HG03045 (cell line): ENCODE measurements at regions not wholly inside any gene's neighbourhood (a gene's known extent, or its start where the extent isn't known, plus 50 kb on each side); places are given as distances from the start of the nearest gene placed in this dataset.

Source experiments
- ATAC-seq: cut with Tn5 transposase; IDR thresholded peaks from one replicate; pipeline ENCODE4 v1.9.1; 2021; ENCODE audit warnings: mild to moderate bottlenecking, moderate library complexity; ENCODE audit not compliant: unreplicated experiment

DNA sequence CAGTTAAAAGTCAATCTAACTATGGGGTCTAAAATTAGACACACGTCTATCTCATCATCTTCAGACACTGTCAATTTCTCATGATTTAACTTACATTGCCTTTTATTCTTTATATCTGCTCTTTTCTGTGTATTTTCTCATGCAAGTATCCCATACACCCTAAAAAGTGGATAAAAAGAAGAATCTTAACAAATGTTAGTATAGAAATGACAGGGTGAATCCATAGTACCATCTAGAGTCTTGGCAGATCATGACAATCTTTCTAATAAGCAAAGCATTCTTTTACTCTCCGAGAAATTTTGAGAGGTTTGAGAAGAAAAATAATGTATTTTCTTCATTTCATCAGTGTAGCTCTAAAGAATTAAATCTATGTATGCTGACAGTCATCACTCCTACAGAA lies 382.7 kb downstream of the C6orf118 start:
- ATAC-seq: no peak

- ATAC-seq: no peak
These were observed 383.5 kb downstream of the C6orf118 start for GRCh38 chr6:164925681-164926530.

DNA sequence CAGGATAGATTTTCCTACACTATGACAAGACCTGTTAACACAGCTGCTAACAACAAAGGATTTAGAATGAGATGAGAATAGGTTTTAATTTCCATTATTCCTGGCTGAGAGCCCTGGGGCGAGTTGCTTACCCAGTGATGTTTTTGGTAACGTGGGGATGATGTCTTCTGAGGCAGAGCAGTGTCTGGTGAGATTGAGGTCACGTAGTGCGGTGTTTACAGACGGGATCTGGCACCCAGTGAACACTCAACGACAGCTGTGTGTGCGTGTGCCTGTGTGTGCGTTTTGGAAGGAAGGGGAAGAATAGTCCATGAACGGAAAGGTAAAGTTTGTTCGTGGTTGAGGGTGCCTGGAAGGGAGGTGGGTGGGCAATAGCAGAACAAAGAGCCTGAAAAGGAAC lies 384.7 kb downstream of the C6orf118 start:
- ATAC-seq: no peak

- ATAC-seq: no peak
These were observed 392.2 kb downstream of the C6orf118 start for GRCh38 chr6:164917211-164917610.

- ATAC-seq: no peak
These were observed 393.3 kb downstream of the C6orf118 start for GRCh38 chr6:164916087-164916486.

DNA sequence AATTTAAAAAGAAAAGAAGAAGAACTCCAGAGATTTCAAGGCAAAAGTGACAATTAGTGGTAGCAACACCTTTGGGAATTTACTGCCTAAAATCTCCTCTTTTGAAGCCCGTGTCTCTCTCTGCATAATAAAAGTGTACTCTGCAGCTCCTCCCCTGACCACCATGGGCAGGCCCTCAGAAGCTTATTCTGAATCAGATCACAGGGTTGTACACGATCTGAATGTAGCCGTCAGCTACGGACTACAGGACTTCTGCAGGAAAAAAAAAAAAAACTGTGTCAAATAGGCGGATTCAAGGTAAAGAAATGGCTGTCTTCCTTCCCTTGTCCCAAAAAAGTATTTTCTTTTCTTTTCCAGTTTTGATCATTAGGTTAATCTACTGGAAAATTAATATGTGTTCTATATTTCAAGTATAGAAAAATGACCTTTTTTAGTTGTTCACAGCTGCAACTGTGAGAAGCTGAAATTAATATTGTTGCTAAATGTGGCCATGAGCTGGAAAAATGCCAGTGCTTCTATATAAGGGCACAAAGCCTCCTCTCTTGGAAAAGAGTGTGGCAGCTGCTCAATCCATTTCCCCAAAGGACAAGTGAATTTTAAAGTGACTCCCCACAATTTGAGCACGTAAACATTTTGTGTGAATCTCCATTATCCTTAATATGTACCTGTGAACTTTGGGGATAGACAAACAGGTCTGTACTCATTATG lies 397.4 kb downstream of the C6orf118 start:
- no peak for ATAC-seq

DNA sequence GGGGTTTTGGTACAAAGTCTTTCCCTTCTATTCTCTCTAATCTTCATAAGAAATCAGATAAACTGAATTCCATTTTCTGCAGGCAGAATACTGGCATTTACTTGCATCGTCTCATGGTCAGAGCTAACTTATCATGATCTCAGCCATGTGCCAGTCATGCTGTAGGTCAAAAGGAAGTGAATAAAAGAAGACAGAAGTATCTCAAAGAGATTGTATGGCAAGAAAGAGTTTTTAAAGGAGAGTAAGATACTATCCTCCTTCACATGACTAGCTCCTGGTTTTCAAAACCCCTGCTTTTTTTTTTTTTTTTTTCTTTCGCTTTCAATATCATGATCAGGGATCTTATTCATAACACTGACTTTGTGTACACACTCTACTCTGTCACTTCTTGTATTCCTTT lies 398.3 kb downstream of the C6orf118 start:
- ATAC-seq: no peak

DNA sequence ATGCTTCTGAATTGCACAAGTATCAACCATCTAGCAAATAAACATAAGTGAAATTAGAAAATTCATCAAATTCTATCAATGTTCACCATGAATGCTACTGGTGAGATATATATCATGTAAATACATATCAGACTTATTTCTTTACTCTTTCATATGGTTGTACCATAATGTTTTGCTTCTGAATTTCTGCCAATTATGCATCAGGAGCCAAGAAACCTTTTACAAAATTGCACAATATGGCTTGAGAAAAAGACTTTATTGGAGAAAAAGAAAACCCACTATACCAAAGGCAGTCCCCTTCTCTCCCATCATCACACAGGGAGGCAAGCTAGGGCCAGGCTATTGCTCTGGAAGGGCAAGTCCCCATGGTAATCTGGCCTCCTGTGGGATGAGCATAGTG lies 402.6 kb downstream of the C6orf118 start:
- ATAC-seq: no peak

GRCh38 chr6:164905311-164905710 lies 404.1 kb downstream of the C6orf118 start:
- no peak for ATAC-seq

DNA sequence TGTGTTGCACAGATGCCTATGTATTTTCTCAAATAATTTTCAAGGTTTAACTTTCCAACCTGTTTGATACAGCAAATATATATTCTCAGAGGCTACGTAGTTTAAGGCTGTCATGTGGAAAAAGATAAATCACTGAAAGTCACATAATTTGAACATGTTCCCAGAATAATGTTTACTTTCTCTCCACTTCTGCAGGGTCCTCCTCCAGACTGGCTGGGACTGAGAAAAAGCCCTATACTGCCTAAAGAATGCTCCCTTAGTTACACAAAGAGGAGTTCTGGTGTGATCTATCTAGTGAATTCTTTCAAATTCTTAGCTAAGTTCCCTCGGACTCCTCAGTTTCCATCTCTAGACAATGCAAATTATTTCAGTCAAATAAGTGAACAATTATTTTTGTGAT lies 411.0 kb downstream of the C6orf118 start:
- ATAC-seq: no peak

- ATAC-seq: no peak
These were observed 411.7 kb downstream of the C6orf118 start for GRCh38 chr6:164897523-164898235.

DNA sequence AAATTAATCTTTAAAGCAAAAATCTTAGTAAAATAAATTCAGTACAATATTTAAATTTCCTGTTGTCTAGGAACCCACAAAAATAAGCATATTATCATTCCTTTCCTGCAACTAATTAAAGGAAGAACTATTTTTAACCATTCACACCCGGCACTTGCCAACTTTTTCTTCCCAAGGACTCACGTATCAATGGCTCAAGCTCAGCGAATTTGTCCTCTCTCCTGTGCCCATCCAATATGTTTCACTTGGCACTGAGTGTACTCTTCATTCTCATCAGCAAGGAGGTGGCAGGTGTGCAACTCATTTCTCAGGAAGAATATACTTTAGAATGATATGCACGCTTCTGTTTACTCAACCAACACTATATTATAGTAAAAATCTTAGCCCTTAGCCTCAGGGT lies 419.4 kb downstream of the C6orf118 start:
- ATAC-seq: no peak

DNA sequence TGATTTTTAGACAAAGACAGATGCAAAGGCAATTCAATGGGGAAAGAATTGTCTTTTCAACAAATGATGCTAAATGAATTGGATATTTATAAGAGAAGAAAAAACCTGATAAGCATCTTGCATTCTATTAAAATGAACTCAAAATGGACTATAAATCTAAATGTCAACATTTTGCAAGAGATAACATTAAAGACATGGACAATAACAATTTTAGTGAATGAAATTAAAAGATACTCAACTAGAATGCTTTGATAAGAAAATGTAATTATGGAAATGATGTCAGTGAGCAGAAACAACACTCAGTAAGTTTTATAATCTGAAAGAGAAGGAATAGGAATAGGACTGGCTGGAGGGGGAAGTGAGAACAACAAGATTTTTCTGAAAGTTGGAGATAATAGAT lies 421.7 kb downstream of the C6orf118 start:
- ATAC-seq: no peak

GRCh38 chr6:164882236-164882635 lies 427.2 kb downstream of the C6orf118 start:
- ATAC-seq: no peak

DNA sequence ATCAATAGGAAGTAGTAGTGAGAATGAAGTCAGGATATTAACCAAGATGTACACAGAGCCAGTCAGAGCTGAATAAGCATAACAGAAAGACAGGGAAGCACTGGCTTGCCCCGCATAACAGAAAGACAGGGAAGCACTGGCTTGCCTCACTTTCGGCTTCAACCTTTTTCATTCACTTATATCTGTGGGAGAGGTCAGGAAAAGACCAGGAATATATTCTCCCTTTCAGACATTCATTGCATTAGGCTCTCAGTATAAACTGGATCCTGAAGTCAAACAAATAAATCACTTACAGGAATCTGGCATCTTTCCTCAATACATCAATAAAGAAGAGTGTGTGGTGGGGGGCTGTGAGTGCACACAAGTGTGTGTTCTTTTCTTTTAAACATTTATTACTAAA lies 437.6 kb downstream of the C6orf118 start:
- ATAC-seq: no peak

DNA sequence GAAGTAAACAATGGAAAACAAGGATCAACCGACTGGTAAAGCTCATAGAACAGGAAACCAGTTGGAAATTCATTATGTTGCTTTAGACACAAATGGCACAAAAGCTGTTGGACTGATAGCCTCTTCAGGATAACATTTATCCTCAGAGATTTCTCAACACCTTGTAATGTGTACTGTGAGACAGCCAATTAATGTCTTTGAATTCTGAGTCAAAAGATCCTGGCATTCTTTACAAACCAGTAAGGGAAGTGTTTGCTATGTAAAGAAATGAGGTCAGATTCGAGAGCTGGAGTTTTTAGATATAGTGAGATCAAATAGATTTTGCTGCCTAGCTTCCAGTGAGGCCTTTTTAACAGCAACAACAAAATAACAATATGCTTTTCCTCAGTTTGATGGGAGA lies 439.2 kb downstream of the C6orf118 start:
- ATAC-seq: no peak

DNA sequence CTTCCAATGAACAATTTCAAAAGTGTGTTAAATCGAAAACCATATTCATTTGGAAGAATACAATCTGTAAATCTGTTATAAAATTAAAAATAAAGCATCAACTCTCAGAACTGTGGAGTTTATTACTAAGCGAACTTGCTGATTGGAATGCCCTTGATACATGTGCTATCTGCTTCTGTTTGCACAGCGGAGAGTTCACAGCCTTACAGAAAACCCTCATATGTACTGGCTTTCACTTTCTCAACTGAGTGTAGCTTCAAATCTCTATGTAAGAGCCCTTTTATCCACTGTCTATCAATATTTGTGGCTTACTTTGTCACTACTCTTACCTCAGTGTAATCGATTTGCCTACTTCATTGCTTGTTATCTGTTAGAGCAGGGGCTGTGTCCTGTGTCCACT lies 447.4 kb downstream of the C6orf118 start:
- no peak for ATAC-seq

DNA sequence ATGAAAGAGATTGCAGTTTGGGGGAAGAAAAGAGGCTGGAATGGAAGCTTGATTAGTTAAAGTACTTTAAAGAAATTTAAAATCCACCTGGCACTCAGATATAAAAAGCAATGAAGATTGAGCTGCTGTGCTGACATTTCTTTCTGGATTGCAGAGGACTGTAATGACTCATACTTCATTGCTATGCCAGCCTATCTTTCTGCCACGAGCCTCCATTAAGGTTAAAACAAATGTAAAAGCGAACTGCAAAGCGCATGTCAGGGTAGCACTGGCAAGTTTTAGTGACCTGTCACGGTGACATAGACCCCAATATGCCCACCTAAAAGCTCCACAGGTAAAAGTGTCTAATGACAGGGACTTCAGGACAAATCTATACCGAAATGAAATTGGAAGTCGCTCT lies 449.6 kb downstream of the C6orf118 start:
- ATAC-seq: no peak

DNA sequence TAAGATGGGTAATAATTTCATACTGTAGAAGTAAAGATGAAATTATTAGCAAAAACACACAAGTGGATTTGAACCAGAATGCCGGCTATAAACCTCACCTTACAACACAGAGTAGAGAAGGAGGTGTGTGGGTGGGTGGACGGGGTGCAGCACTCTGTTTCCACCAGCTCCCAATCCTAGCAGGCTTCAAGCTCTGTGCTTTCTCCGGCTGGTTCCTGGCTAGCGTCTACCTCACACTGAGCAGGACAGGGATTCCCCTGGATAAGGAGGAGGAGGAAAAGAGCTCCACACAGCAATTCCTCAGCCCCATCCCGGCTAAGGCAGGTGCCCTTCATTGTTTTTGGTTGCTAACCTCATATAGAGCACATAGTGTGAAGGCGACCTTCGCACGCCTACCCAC lies 453.3 kb downstream of the C6orf118 start:
- no peak for ATAC-seq

GRCh38 chr6:164855281-164855680 lies 454.1 kb downstream of the C6orf118 start:
- no peak for ATAC-seq

DNA sequence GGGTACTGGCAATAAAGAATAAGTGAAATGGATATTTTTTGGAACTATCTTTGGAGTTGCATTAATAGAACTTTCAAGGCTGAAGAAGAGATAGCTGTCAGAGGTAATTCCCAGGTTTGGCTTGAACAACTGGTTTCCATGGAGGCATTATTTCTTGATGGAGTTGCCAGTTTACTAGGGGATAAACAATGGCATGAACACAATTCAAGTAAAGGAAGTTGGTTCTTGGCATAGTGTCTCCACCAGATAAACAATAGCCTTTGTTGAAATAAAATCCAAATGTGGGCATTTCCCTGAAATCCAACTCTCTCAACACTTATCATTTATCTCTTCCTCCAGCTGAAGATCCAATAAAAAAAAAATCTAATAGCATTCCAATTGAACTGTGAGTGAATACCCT lies 454.9 kb downstream of the C6orf118 start:
- ATAC-seq: no peak

GRCh38 chr6:164845773-164846172 lies 463.6 kb downstream of the C6orf118 start:
- no peak for ATAC-seq
